B cell (primary cell): ENCODE measurements at regions not wholly inside any gene's neighbourhood (a gene's known extent, or its start where the extent isn't known, plus 50 kb on each side); places are given as distances from the start of the nearest gene placed in this dataset.

Source experiments
- ATAC-seq: fragments of 200-7000 bp; cut with Tn5 transposase; one replicate; pipeline ENCODE4 v1.10.0; 2021; ENCODE audit warnings: low read depth, mild to moderate bottlenecking, moderate number of reproducible peaks, moderate library complexity
- CTCF ChIA-PET: fragments of 350-600 bp; sonication (Branson Sonifier 250); formaldehyde crosslinking; loops from one replicate; lab custom pipeline; 2021; ENCODE audit warnings: antibody characterized with exemption, inconsistent platforms; lab: Charles Lee
- POLR2A ChIA-PET: fragments of 350-600 bp; sonication (Branson Sonifier 250); formaldehyde crosslinking; loops from one replicate; lab custom pipeline; 2021; ENCODE audit warnings: antibody characterized with exemption; lab: Charles Lee
- DNase-seq: peaks from one replicate; pipeline ENCODE4 v3.0.0; 2013
- H2AFZ ChIP-seq: 2 replicates; pipeline ENCODE4 v1.6.1; 2012; ENCODE audit warnings: mild to moderate bottlenecking, low read depth, low read length; ENCODE audit not compliant: insufficient read depth, poor library complexity, severe bottlenecking
- H3K27ac ChIP-seq, 2 donors: 1 replicate in 1 of 2; 2 replicates in 1 of 2; pipeline ENCODE4 v1.5.1; 2012 to 2013; ENCODE audit warnings: low read length in 2 of 2, mild to moderate bottlenecking in 2 of 2, moderate library complexity in 1 of 2
- H3K27me3 ChIP-seq, 4 experiments: fragments of 200-600 bp in 1 of 4; sonication (generic) in 1 of 4; replicated peaks in 1 of 4; 1 replicate in 2 of 4; 2 replicates in 2 of 4; pipeline versions ENCODE4 v1.6.1 to v1.7.0; 2013 to 2016; ENCODE audit warnings: low read length in 3 of 4, mild to moderate bottlenecking in 2 of 4, mixed read lengths in 1 of 4, moderate library complexity in 1 of 4; ENCODE audit not compliant: insufficient read depth in 4 of 4, control insufficient read depth in 3 of 4; ENCODE audit errors: control extremely low read depth in 1 of 4
- H3K36me3 ChIP-seq, 2 experiments: replicated peaks in 1 of 2; 1 replicate in 1 of 2; 2 replicates in 1 of 2; pipeline versions ENCODE4 v1.6.1 to v1.7.1; 2013; ENCODE audit warnings: low read length in 1 of 2; ENCODE audit not compliant: insufficient read depth in 2 of 2, control insufficient read depth in 1 of 2; ENCODE audit errors: control extremely low read depth in 1 of 2, extremely low read depth in 1 of 2
- H3K4me1 ChIP-seq, 2 donors: fragments of 200-600 bp in 1 of 2; sonication (generic) in 1 of 2; 1 replicate in 1 of 2; 2 replicates in 1 of 2; pipeline versions ENCODE4 v1.5.1 to v1.6.1; 2013 to 2017; ENCODE audit warnings: low read length in 2 of 2; ENCODE audit not compliant: control insufficient read depth in 2 of 2, insufficient read depth in 2 of 2
- H3K4me2 ChIP-seq: replicated peaks from 2 replicates; pipeline ENCODE3; 2012; ENCODE audit warnings: mild to moderate bottlenecking, low read depth, low read length; ENCODE audit not compliant: poor library complexity, severe bottlenecking
- H3K4me3 ChIP-seq, 5 experiments: fragments of 200-600 bp in 1 of 5; sonication (generic) in 1 of 5; 1 replicate in 3 of 5; 2 replicates in 2 of 5; pipeline versions ENCODE4 v1.5.1 to v1.7.0; 2011 to 2016; ENCODE audit warnings: low read length in 4 of 5, mild to moderate bottlenecking in 4 of 5, low read depth in 2 of 5, control low read depth in 1 of 5, moderate library complexity in 1 of 5; ENCODE audit not compliant: insufficient read depth in 1 of 5; ENCODE audit errors: control extremely low read depth in 1 of 5, extremely low read depth in 1 of 5
- H3K79me2 ChIP-seq: fragments of 200-600 bp; sonication (generic); one replicate; pipeline ENCODE4 v1.6.0; 2016; ENCODE audit warnings: low read length; ENCODE audit not compliant: control insufficient read depth, insufficient read depth
- H3K9ac ChIP-seq: fragments of 200-600 bp; sonication (generic); 2 replicates; pipeline ENCODE4 v1.6.1; 2017; ENCODE audit warnings: mild to moderate bottlenecking, low read length, moderate library complexity
- H3K9me3 ChIP-seq, 3 donors: one replicate each; pipeline versions ENCODE4 v1.6.1 to v1.7.1; 2013; ENCODE audit warnings: low read length in 2 of 3; ENCODE audit not compliant: control insufficient read depth in 2 of 3, insufficient read depth in 1 of 3; ENCODE audit errors: control extremely low read depth in 1 of 3
- H4K20me1 ChIP-seq: 2 replicates; pipeline ENCODE4 v1.6.0; 2012; ENCODE audit warnings: mild to moderate bottlenecking, low read length; ENCODE audit not compliant: insufficient read depth, control insufficient read depth, poor library complexity, severe bottlenecking
- H3K27ac Mint-ChIP-seq: one replicate; pipeline ENCODE4 v1.8.0; 2021; ENCODE audit warnings: mixed read lengths
- H3K27me3 Mint-ChIP-seq: one replicate; pipeline ENCODE4 v1.8.0; 2021; ENCODE audit warnings: mixed read lengths
- H3K4me1 Mint-ChIP-seq: one replicate; pipeline ENCODE4 v1.8.0; 2021; ENCODE audit warnings: mixed read lengths
- H3K4me3 Mint-ChIP-seq: one replicate; pipeline ENCODE4 v1.8.0; 2021; ENCODE audit warnings: mixed read lengths
- H3K9me3 Mint-ChIP-seq: one replicate; pipeline ENCODE4 v1.8.0; 2022; ENCODE audit warnings: mixed read lengths; ENCODE audit not compliant: insufficient read depth
- CTCF ChIP-seq: fragments of 200-600 bp; IDR thresholded peaks from one replicate; pipeline ENCODE4 v1.8.0; 2022; ENCODE audit warnings: antibody characterized with exemption, mild to moderate bottlenecking
- EZH2 ChIP-seq: IDR thresholded peaks from 2 replicates; pipeline ENCODE4 v1.6.1; 2012; ENCODE audit warnings: borderline replicate concordance, low read depth, mild to moderate bottlenecking, moderate library complexity, low read length; ENCODE audit not compliant: insufficient read depth, poor library complexity, severe bottlenecking
- WGBS: methylation state at CpG from one replicate; pipeline ENCODE4 v1.1.5; 2013; ENCODE audit warnings: missing lambda C conversion rate; ENCODE audit not compliant: insufficient coverage; 5-methylcytosine and 5-hydroxymethylcytosine counted together
- intact Hi-C: fragments of 100-400 bp; cut with micrococcal nuclease; formaldehyde crosslinking; loops from one replicate; pipeline ENCODE4 v1.10.0; 2022

GRCh38 chr7:50923476-50923875 lies 140.8 kb upstream of the GRB10 start:
- H3K9me3 Mint-ChIP-seq = no peaks in the 10 kb centered on the region
- Histone ChIP-seq H3K4me2 (no peak overlapping the region), H3K79me2 (no peaks in the 10 kb centered on the region), H3K4me3 (no peak overlapping the region), H3K27ac (no peak overlapping the region), H2AFZ (no peak overlapping the region), H3K9me3 (peaks cover 0 to 4% (median 0%) of the 10 kb centered on the region in 3 donors), H3K36me3 (no peaks in the 10 kb centered on the region), H3K9ac (no peak overlapping the region), H4K20me1 (no peaks in the 10 kb centered on the region), H3K4me1 (no peaks in the 10 kb centered on the region), H3K27me3 (no peaks in the 10 kb centered on the region)
- DNase-seq (no peak), ATAC-seq (no peak)
- no peaks in the 10 kb centered on the region for H3K27me3 Mint-ChIP-seq
- ChIA-PET POLR2A (no interaction called here), CTCF (no interaction called here)
- no peak overlapping the region for H3K27ac Mint-ChIP-seq
- WGBS = no CpG with 5 or more reads among the region's 4 CpGs
- TF ChIP-seq EZH2 (no peak), CTCF (no peak)
- intact Hi-C loops = no loop called here
- H3K4me1 Mint-ChIP-seq = no peaks in the 10 kb centered on the region
- no peak overlapping the region for H3K4me3 Mint-ChIP-seq

GRCh38 chr7:50921114-50921813 lies 138.6 kb upstream of the GRB10 start:
- POLR2A ChIA-PET = no interaction called here
- Histone ChIP-seq H3K27me3 (no peaks in the 10 kb centered on the region), H2AFZ (no peak overlapping the region), H3K79me2 (no peaks in the 10 kb centered on the region), H3K9ac (no peak overlapping the region), H3K4me1 (no peaks in the 10 kb centered on the region), H3K36me3 (no peaks in the 10 kb centered on the region), H3K4me3 (no peak overlapping the region), H3K9me3 (peaks cover 0 to 11% (median 0%) of the 10 kb centered on the region in 3 donors), H3K27ac (no peak overlapping the region), H3K4me2 (no peak overlapping the region), H4K20me1 (no peaks in the 10 kb centered on the region)
- no peaks in the 10 kb centered on the region for H3K4me1 Mint-ChIP-seq
- intact Hi-C loops = no loop called here
- CTCF ChIA-PET = no interaction called here
- TF ChIP-seq EZH2 (no peak), CTCF (no peak)
- no peak overlapping the region for H3K4me3 Mint-ChIP-seq
- no peak overlapping the region for H3K27ac Mint-ChIP-seq
- DNase-seq = no peak
- H3K9me3 Mint-ChIP-seq = no peaks in the 10 kb centered on the region
- WGBS = 71% methylated on average over 2 of the region's 4 CpGs
- no peak for ATAC-seq
- no peaks in the 10 kb centered on the region for H3K27me3 Mint-ChIP-seq
